ENCODE measurements at regions not wholly inside any gene's neighbourhood (a gene's known extent, or its start where the extent isn't known, plus 50 kb on each side); places are given as distances from the start of the nearest gene placed in this dataset.

DNA sequence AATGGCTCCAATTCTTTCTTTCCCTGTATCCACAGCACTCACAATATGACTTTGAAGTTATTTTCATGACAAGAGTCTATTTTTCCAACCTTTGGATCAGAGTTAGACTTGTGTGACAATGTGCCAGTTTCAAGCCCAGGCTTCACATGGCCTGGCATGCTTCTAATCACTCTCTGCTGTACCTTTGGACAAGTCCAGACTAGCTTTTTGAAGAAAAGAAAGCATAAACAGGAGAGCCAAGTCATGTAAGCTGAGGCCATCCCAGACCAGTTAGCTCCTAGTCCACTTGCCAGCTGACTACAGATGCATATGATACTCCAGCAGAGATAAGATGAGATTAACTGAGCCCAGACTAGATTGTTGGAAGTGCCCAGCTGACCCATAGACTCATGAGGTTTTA lies 513.6 kb upstream of the C9orf72 start:
- TF ChIP-seq, protein P1, sequence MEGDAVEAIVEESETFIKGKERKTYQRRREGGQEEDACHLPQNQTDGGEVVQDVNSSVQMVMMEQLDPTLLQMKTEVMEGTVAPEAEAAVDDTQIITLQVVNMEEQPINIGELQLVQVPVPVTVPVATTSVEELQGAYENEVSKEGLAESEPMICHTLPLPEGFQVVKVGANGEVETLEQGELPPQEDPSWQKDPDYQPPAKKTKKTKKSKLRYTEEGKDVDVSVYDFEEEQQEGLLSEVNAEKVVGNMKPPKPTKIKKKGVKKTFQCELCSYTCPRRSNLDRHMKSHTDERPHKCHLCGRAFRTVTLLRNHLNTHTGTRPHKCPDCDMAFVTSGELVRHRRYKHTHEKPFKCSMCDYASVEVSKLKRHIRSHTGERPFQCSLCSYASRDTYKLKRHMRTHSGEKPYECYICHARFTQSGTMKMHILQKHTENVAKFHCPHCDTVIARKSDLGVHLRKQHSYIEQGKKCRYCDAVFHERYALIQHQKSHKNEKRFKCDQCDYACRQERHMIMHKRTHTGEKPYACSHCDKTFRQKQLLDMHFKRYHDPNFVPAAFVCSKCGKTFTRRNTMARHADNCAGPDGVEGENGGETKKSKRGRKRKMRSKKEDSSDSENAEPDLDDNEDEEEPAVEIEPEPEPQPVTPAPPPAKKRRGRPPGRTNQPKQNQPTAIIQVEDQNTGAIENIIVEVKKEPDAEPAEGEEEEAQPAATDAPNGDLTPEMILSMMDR (conservative IDR thresholded peaks at IDR 0.05; ENCODE audit: low read depth, low read length): no peak
- TF ChIP-seq POLR2A (IDR thresholded peaks at IDR 0.05; ENCODE audit: low read depth, low read length): no peak
- TF ChIP-seq SMC3 (IDR thresholded peaks at IDR 0.05; ENCODE audit: low read depth, low read length): no peak
- TF ChIP-seq, protein P2, sequence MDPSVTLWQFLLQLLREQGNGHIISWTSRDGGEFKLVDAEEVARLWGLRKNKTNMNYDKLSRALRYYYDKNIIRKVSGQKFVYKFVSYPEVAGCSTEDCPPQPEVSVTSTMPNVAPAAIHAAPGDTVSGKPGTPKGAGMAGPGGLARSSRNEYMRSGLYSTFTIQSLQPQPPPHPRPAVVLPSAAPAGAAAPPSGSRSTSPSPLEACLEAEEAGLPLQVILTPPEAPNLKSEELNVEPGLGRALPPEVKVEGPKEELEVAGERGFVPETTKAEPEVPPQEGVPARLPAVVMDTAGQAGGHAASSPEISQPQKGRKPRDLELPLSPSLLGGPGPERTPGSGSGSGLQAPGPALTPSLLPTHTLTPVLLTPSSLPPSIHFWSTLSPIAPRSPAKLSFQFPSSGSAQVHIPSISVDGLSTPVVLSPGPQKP (IDR thresholded peaks at IDR 0.05; ENCODE audit: borderline replicate concordance, low read depth, low read length): no peak
- TF ChIP-seq BHLHE40 (IDR thresholded peaks at IDR 0.05; ENCODE audit: low read depth, low read length): no peak
- TF ChIP-seq RAD21 (IDR thresholded peaks at IDR 0.05; ENCODE audit: low read length): no peak
- no peak for TF ChIP-seq RCOR1 (IDR thresholded peaks at IDR 0.05; ENCODE audit: insufficient replicate concordance, low read length)
- no peak for TF ChIP-seq RFX5 (IDR thresholded peaks at IDR 0.05; ENCODE audit: low read depth, low read length)
- TF ChIP-seq MXI1 (IDR thresholded peaks at IDR 0.05; ENCODE audit: borderline replicate concordance, low read depth, low read length): no peak
- TF ChIP-seq, protein P3, sequence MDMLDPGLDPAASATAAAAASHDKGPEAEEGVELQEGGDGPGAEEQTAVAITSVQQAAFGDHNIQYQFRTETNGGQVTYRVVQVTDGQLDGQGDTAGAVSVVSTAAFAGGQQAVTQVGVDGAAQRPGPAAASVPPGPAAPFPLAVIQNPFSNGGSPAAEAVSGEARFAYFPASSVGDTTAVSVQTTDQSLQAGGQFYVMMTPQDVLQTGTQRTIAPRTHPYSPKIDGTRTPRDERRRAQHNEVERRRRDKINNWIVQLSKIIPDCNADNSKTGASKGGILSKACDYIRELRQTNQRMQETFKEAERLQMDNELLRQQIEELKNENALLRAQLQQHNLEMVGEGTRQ (IDR thresholded peaks at IDR 0.05; ENCODE audit: low read depth, low read length): no peak
